Neural progenitor cell (in vitro differentiated cells): ENCODE measurements at regions not wholly inside any gene's neighbourhood (a gene's known extent, or its start where the extent isn't known, plus 50 kb on each side); places are given as distances from the start of the nearest gene placed in this dataset.
"Not testable (repeated sequence)": the region's sequence is repeated elsewhere in the genome, so short reads cannot be mapped to it uniquely, and the experiment has no call there.

Experiments used
- DNase-seq: peaks from one replicate; pipeline ENCODE4 v3.0.0-alpha.2; 2016; ENCODE audit warnings: low spot score
- H2AFZ ChIP-seq: fragments of 200-600 bp; sonication (generic); replicated peaks from 2 replicates; pipeline ENCODE4 v1.6.1; 2016; ENCODE audit warnings: antibody characterized with exemption
- H3F3A ChIP-seq: fragments of 200-600 bp; sonication (generic); 2 replicates; pipeline ENCODE4 v1.6.1; 2016; ENCODE audit warnings: antibody characterized with exemption, low read depth
- H3K27ac ChIP-seq: fragments of 200-600 bp; sonication (generic); 2 replicates; pipeline ENCODE4 v1.5.1; 2016; ENCODE audit warnings: mild to moderate bottlenecking
- H3K27me3 ChIP-seq: fragments of 200-600 bp; sonication (generic); 2 replicates; pipeline ENCODE4 v1.6.1; 2016; ENCODE audit warnings: mild to moderate bottlenecking, moderate library complexity
- H3K36me3 ChIP-seq: fragments of 200-600 bp; sonication (generic); 2 replicates; pipeline ENCODE4 v1.5.1; 2016
- H3K4me1 ChIP-seq: fragments of 200-600 bp; sonication (generic); 2 replicates; pipeline ENCODE4 v1.6.1; 2016; ENCODE audit warnings: mixed run types
- H3K4me2 ChIP-seq: fragments of 200-600 bp; sonication (generic); 2 replicates; pipeline ENCODE4 v1.6.1; 2016
- H3K4me3 ChIP-seq: fragments of 200-600 bp; sonication (generic); 2 replicates; pipeline ENCODE4 v1.5.1; 2016
- H3K79me2 ChIP-seq: fragments of 200-600 bp; sonication (generic); 2 replicates; pipeline ENCODE4 v1.6.1; 2016; ENCODE audit warnings: low read depth
- H3K9ac ChIP-seq: fragments of 200-600 bp; sonication (generic); 2 replicates; pipeline ENCODE4 v1.6.1; 2016
- H3K9me3 ChIP-seq: fragments of 200-600 bp; sonication (generic); 2 replicates; pipeline ENCODE4 v1.5.1; 2016; ENCODE audit warnings: low read depth
- H4K20me1 ChIP-seq: fragments of 200-600 bp; sonication (generic); 2 replicates; pipeline ENCODE4 v1.6.1; 2016; ENCODE audit warnings: low read depth
- H3K27ac Mint-ChIP-seq: 3 replicates; pipeline ENCODE4 v1.8.0; 2021; ENCODE audit warnings: mixed read lengths
- H3K27me3 Mint-ChIP-seq: 2 replicates; pipeline ENCODE4 v1.8.0; 2022; ENCODE audit warnings: low read depth, mild to moderate bottlenecking, inconsistent platforms, moderate library complexity, mixed read lengths; ENCODE audit not compliant: insufficient read depth
- H3K36me3 Mint-ChIP-seq: 3 replicates; pipeline ENCODE4 v1.8.0; 2021; ENCODE audit warnings: mixed read lengths
- H3K4me1 Mint-ChIP-seq: 3 replicates; pipeline ENCODE4 v1.8.0; 2021; ENCODE audit warnings: mixed read lengths
- H3K4me3 Mint-ChIP-seq: 3 replicates; pipeline ENCODE4 v1.8.0; 2021; ENCODE audit warnings: mild to moderate bottlenecking, moderate library complexity, mixed read lengths
- H3K9me3 Mint-ChIP-seq: 3 replicates; pipeline ENCODE4 v1.8.0; 2020; ENCODE audit warnings: mixed read lengths
- EZH2 ChIP-seq: fragments of 200-600 bp; sonication (generic); IDR thresholded peaks from 2 replicates; pipeline ENCODE4 v1.6.1; 2017; ENCODE audit warnings: antibody characterized with exemption, mild to moderate bottlenecking, moderate library complexity
- EZH2phosphoT487 ChIP-seq: fragments of 200-600 bp; sonication (generic); IDR thresholded peaks from 2 replicates; pipeline ENCODE4 v1.6.1; 2017; ENCODE audit warnings: antibody characterized with exemption
- TF ChIP-seq, protein P1 (sequence below): fragments of 200-600 bp; sonication (generic); IDR thresholded peaks from 2 replicates; pipeline ENCODE4 v1.5.1; 2017; ENCODE audit warnings: antibody characterized with exemption, mild to moderate bottlenecking

DNA sequence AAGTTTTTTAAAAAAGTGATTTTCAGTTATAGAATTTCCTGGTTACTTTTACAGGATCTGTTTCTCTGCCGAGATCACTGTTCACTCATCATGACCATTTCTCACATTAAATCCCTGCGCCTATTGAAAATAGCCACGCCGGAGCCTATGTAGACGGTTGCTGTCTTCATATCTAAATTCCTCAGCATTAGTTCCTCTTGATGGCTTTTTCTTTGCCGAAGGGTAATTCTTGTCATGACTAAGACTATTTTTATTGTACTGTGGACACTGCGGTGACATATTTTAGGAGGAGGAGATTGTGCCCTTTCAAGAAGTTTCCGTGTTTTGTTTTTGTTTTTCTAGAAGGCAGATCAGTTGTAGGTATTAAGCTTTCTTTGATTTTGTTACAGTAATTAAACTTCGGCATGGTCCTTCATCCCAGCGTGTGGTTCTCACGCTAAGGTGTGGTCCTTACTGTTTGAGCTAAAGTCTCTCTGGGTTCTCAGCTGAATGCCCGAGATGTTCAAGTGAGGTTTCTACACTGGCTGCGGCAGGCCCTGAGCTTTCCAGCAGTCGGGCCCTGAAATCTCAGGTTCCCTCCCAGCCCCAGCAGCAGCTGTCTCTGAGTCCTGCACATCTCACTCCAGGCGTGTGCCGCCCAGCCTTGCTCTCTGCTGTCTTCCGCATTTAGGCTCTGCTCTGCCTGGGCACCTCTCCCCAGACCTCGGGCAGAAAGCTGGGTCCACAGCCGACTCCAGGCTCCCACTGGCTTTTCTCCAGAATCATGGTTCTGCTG is 1110.5 kb downstream of the TBC1D22A start:
- Mint-ChIP-seq H3K36me3 (no peaks in the 10 kb centered on the region), H3K27me3 (no peaks in the 10 kb centered on the region), H3K4me3 (no peak overlapping the region), H3K9me3 (peaks cover 2% of the 10 kb centered on the region), H3K4me1 (no peaks in the 10 kb centered on the region), H3K27ac (no peak overlapping the region)
- peaks cover 11% of the 10 kb centered on the region for H3K9me3 ChIP-seq
- no peaks in the 10 kb centered on the region for H3K36me3 ChIP-seq
- no peaks in the 10 kb centered on the region for H3K4me1 ChIP-seq
- no peaks in the 10 kb centered on the region for H3K27me3 ChIP-seq
- no peak overlapping the region for H3K27ac ChIP-seq
- no peak for DNase-seq
- no peaks in the 10 kb centered on the region for H4K20me1 ChIP-seq
- no peaks in the 10 kb centered on the region for H3K79me2 ChIP-seq
- H3F3A ChIP-seq: no peaks in the 10 kb centered on the region
- H3K9ac ChIP-seq: no peak overlapping the region
- no peak overlapping the region for H3K4me3 ChIP-seq
- H2AFZ ChIP-seq: no peak overlapping the region
- H3K4me2 ChIP-seq: no peak overlapping the region
- no peak for TF ChIP-seq EZH2
- TF ChIP-seq EZH2phosphoT487: no peak
- TF ChIP-seq, protein P1, sequence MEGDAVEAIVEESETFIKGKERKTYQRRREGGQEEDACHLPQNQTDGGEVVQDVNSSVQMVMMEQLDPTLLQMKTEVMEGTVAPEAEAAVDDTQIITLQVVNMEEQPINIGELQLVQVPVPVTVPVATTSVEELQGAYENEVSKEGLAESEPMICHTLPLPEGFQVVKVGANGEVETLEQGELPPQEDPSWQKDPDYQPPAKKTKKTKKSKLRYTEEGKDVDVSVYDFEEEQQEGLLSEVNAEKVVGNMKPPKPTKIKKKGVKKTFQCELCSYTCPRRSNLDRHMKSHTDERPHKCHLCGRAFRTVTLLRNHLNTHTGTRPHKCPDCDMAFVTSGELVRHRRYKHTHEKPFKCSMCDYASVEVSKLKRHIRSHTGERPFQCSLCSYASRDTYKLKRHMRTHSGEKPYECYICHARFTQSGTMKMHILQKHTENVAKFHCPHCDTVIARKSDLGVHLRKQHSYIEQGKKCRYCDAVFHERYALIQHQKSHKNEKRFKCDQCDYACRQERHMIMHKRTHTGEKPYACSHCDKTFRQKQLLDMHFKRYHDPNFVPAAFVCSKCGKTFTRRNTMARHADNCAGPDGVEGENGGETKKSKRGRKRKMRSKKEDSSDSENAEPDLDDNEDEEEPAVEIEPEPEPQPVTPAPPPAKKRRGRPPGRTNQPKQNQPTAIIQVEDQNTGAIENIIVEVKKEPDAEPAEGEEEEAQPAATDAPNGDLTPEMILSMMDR: no peak

GRCh38 chr22:47865626-47866025 is 1103.2 kb downstream of the TBC1D22A start:
- Histone ChIP-seq H3K9ac (no peak overlapping the region), H3K27me3 (no peaks in the 10 kb centered on the region), H3K4me2 (no peak overlapping the region), H3K36me3 (no peaks in the 10 kb centered on the region), H3K9me3 (peaks cover 16% of the 10 kb centered on the region), H3K4me3 (no peak overlapping the region), H3K27ac (no peak overlapping the region), H2AFZ (no peak overlapping the region), H4K20me1 (no peaks in the 10 kb centered on the region), H3K79me2 (no peaks in the 10 kb centered on the region), H3K4me1 (no peaks in the 10 kb centered on the region), H3F3A (no peaks in the 10 kb centered on the region)
- DNase-seq: no peak
- H3K4me1 Mint-ChIP-seq: peaks cover 11% of the 10 kb centered on the region
- H3K4me3 Mint-ChIP-seq: no peak overlapping the region
- TF ChIP-seq EZH2phosphoT487 (no peak), EZH2 (no peak)
- H3K27ac Mint-ChIP-seq: no peak overlapping the region
- no peaks in the 10 kb centered on the region for H3K36me3 Mint-ChIP-seq
- peaks cover 2% of the 10 kb centered on the region for H3K27me3 Mint-ChIP-seq
- peaks cover 4% of the 10 kb centered on the region for H3K9me3 Mint-ChIP-seq

GRCh38 chr22:47862394-47862793 is 1099.9 kb downstream of the TBC1D22A start:
- no peaks in the 10 kb centered on the region for H3K27me3 ChIP-seq
- H2AFZ ChIP-seq: no peak overlapping the region
- H3K27ac Mint-ChIP-seq: no peak overlapping the region
- peaks cover 7% of the 10 kb centered on the region for H3K27me3 Mint-ChIP-seq
- no peak for TF ChIP-seq EZH2
- no peak for TF ChIP-seq EZH2phosphoT487
- TF ChIP-seq, protein P1: no peak
- peaks cover 15% of the 10 kb centered on the region for H3K4me1 Mint-ChIP-seq
- no peaks in the 10 kb centered on the region for H3K4me1 ChIP-seq
- H3K4me2 ChIP-seq: no peak overlapping the region
- H4K20me1 ChIP-seq: no peaks in the 10 kb centered on the region
- H3K36me3 Mint-ChIP-seq: no peaks in the 10 kb centered on the region
- no peaks in the 10 kb centered on the region for H3K9me3 ChIP-seq
- H3K9me3 Mint-ChIP-seq: peaks cover 4% of the 10 kb centered on the region
- H3K9ac ChIP-seq: no peak overlapping the region
- no peaks in the 10 kb centered on the region for H3K79me2 ChIP-seq
- no peak overlapping the region for H3K4me3 ChIP-seq
- H3K4me3 Mint-ChIP-seq: no peak overlapping the region
- no peaks in the 10 kb centered on the region for H3F3A ChIP-seq
- no peak overlapping the region for H3K27ac ChIP-seq
- H3K36me3 ChIP-seq: no peaks in the 10 kb centered on the region
- DNase-seq: no peak

- Mint-ChIP-seq H3K27me3 (peaks cover 12% of the 10 kb centered on the region), H3K4me1 (peaks cover 15% of the 10 kb centered on the region)
- not testable (repeated sequence) for H3K36me3 ChIP-seq, DNase-seq, H3K36me3 Mint-ChIP-seq, H3K4me1 ChIP-seq, H3K79me2 ChIP-seq, H2AFZ ChIP-seq, H3K27me3 ChIP-seq, H3K4me3 ChIP-seq, H3K9me3 Mint-ChIP-seq, H3K9me3 ChIP-seq, H4K20me1 ChIP-seq, H3K27ac ChIP-seq, H3K4me3 Mint-ChIP-seq, H3K27ac Mint-ChIP-seq, H3F3A ChIP-seq, H3K4me2 ChIP-seq, H3K9ac ChIP-seq
Measured at GRCh38 chr22:47860907-47861306, 1098.5 kb downstream of the TBC1D22A start.
